ENCODE measurements at regions not wholly inside any gene's neighbourhood (a gene's known extent, or its start where the extent isn't known, plus 50 kb on each side); places are given as distances from the start of the nearest gene placed in this dataset.

- DNase-seq, result no peak
- WGBS (ENCODE audit: insufficient coverage, low lambda C conversion rate), result 100% methylated on average over 1 of the region's 4 CpGs
- Histone ChIP-seq H3K4me1 (ENCODE audit: control insufficient read depth, insufficient read depth, low read length) (no peaks in the 10 kb centered on the region), H3K4me3 (ENCODE audit: low read length) (no peak overlapping the region), H3K27me3 (ENCODE audit: control insufficient read depth, insufficient read depth, low read length) (no peaks in the 10 kb centered on the region), H3K9me3 (ENCODE audit: control insufficient read depth, low read depth, low read length) (no peaks in the 10 kb centered on the region), H3K36me3 (ENCODE audit: control insufficient read depth, insufficient read depth, low read length) (no peaks in the 10 kb centered on the region), H3K27ac (ENCODE audit: low read length) (no peak overlapping the region)
Observed at GRCh38 chr1:82230667-82231066, 429.9 kb downstream of the ADGRL2 start.

DNA sequence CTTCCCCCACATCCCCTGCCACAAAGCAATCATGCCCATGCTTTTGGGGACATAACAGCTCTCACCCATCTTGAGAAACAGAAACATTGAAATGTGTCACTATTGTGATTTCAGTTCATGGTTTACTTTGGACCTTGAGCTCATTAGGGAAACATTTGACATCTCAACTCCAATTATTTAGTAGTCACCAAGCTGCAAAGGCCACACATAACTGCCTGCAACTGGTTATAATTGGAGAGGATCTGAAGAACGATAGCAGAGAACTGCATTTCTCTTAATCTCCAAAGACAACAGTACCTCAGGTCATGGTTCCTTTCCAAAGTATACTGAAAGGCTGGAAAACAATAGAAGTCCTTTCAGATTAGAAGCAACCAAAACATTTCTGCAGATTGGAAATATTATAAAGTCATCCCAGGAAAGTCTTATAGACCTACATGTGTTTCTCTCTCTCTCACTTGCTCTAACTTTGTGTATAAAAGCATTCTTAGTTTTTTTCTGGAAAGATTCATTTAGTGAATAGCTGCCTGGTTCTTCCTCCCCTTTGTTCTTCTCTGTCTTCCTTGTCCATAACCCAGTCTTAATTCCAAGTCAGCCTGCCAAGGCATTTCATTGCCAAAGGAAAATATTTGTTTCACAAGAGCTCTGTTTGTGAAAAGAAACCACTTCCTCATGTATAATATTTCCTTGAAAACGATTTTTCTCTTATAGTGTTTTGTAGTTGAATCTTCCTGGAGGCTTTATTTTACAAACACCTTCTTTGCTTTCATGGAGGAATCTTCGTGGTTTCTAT lies 426.8 kb downstream of the ADGRL2 start:
- DNase-seq, result no peak
- 69% methylated on average over 3 of the region's 3 CpGs for WGBS (ENCODE audit: insufficient coverage, low lambda C conversion rate)
- Histone ChIP-seq H3K36me3 (ENCODE audit: control insufficient read depth, insufficient read depth, low read length) (no peaks in the 10 kb centered on the region), H3K27me3 (ENCODE audit: control insufficient read depth, insufficient read depth, low read length) (no peaks in the 10 kb centered on the region), H3K4me1 (ENCODE audit: control insufficient read depth, insufficient read depth, low read length) (no peaks in the 10 kb centered on the region), H3K9me3 (ENCODE audit: control insufficient read depth, low read depth, low read length) (no peaks in the 10 kb centered on the region), H3K27ac (ENCODE audit: low read length) (no peak overlapping the region), H3K4me3 (ENCODE audit: low read length) (no peak overlapping the region)

DNA sequence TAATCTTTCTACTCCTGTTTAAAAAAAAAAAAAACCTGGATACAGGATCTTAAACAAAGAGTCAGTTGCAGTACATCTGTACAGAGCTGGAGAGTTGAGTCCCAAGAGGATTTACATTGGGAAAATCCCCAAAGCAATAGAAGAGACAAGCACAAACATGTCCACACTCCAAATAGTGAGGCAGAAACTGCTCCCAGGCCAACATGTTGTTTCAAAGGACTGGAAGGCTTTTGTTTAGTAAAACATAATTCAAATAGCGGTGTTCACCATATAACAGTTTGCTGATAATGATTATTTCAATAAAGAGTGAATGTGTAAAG lies 425.4 kb downstream of the ADGRL2 start:
- no peaks in the 10 kb centered on the region for H3K9me3 ChIP-seq (ENCODE audit: control insufficient read depth, low read depth, low read length)
- no peaks in the 10 kb centered on the region for H3K36me3 ChIP-seq (ENCODE audit: control insufficient read depth, insufficient read depth, low read length)
- no peak overlapping the region for H3K4me3 ChIP-seq (ENCODE audit: low read length)
- H3K27me3 ChIP-seq (ENCODE audit: control insufficient read depth, insufficient read depth, low read length), result no peaks in the 10 kb centered on the region
- WGBS (ENCODE audit: insufficient coverage, low lambda C conversion rate), result no CpG with 5 or more reads among the region's 1 CpG
- H3K4me1 ChIP-seq (ENCODE audit: control insufficient read depth, insufficient read depth, low read length), result no peaks in the 10 kb centered on the region
- H3K27ac ChIP-seq (ENCODE audit: low read length), result no peak overlapping the region
- DNase-seq, result no peak

- no peaks in the 10 kb centered on the region for H3K36me3 ChIP-seq (ENCODE audit: control insufficient read depth, insufficient read depth, low read length)
- H3K4me1 ChIP-seq (ENCODE audit: control insufficient read depth, insufficient read depth, low read length), result no peaks in the 10 kb centered on the region
- no peak overlapping the region for H3K27ac ChIP-seq (ENCODE audit: low read length)
- H3K4me3 ChIP-seq (ENCODE audit: low read length), result no peak overlapping the region
- DNase-seq, result no peak
- no peaks in the 10 kb centered on the region for H3K27me3 ChIP-seq (ENCODE audit: control insufficient read depth, insufficient read depth, low read length)
- H3K9me3 ChIP-seq (ENCODE audit: control insufficient read depth, low read depth, low read length), result no peaks in the 10 kb centered on the region
- 60% methylated on average over 2 of the region's 3 CpGs for WGBS (ENCODE audit: insufficient coverage, low lambda C conversion rate)
Observed at GRCh38 chr1:82225421-82226185, 424.9 kb downstream of the ADGRL2 start.

GRCh38 chr1:82223091-82223490 lies 422.4 kb downstream of the ADGRL2 start:
- Histone ChIP-seq H3K27me3 (ENCODE audit: control insufficient read depth, insufficient read depth, low read length) (no peaks in the 10 kb centered on the region), H3K27ac (ENCODE audit: low read length) (no peak overlapping the region), H3K4me1 (ENCODE audit: control insufficient read depth, insufficient read depth, low read length) (no peaks in the 10 kb centered on the region), H3K9me3 (ENCODE audit: control insufficient read depth, low read depth, low read length) (no peaks in the 10 kb centered on the region), H3K4me3 (ENCODE audit: low read length) (no peak overlapping the region), H3K36me3 (ENCODE audit: control insufficient read depth, insufficient read depth, low read length) (no peaks in the 10 kb centered on the region)
- DNase-seq, result no peak
- no CpG with 5 or more reads among the region's 1 CpG for WGBS (ENCODE audit: insufficient coverage, low lambda C conversion rate)

- Histone ChIP-seq H3K27me3 (ENCODE audit: control insufficient read depth, insufficient read depth, low read length) (no peaks in the 10 kb centered on the region), H3K36me3 (ENCODE audit: control insufficient read depth, insufficient read depth, low read length) (no peaks in the 10 kb centered on the region), H3K4me1 (ENCODE audit: control insufficient read depth, insufficient read depth, low read length) (no peaks in the 10 kb centered on the region), H3K4me3 (ENCODE audit: low read length) (no peak overlapping the region), H3K27ac (ENCODE audit: low read length) (no peak overlapping the region), H3K9me3 (ENCODE audit: control insufficient read depth, low read depth, low read length) (no peaks in the 10 kb centered on the region)
- no peak for DNase-seq
- WGBS (ENCODE audit: insufficient coverage, low lambda C conversion rate), result no CpG with 5 or more reads among the region's 5 CpGs
Observed at GRCh38 chr1:82221721-82222120, 421.0 kb downstream of the ADGRL2 start.

DNA sequence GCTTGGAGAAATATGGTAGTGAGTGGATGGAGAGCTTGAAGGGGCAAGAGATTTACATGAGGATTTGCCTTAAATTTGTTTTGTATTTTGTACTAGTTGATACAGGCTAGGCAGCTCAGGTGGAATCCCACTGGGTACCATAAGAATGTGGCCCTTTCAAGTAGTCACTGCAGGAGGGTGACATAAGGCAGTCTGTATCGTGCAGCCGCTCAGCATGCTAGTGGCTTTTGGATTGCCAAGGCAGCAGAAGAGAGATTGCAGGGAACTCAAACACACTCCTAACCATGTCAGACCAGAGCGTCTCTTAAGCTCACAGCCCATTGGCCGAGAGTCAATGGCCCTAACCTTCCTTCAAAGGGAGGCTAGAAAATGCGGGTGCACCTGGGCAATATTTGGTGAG lies 420.0 kb downstream of the ADGRL2 start:
- Histone ChIP-seq H3K27me3 (ENCODE audit: control insufficient read depth, insufficient read depth, low read length) (no peaks in the 10 kb centered on the region), H3K36me3 (ENCODE audit: control insufficient read depth, insufficient read depth, low read length) (no peaks in the 10 kb centered on the region), H3K4me3 (ENCODE audit: low read length) (no peak overlapping the region), H3K9me3 (ENCODE audit: control insufficient read depth, low read depth, low read length) (no peaks in the 10 kb centered on the region), H3K4me1 (ENCODE audit: control insufficient read depth, insufficient read depth, low read length) (no peaks in the 10 kb centered on the region), H3K27ac (ENCODE audit: low read length) (no peak overlapping the region)
- no peak for DNase-seq
- WGBS (ENCODE audit: insufficient coverage, low lambda C conversion rate), result no CpG with 5 or more reads among the region's 5 CpGs

DNA sequence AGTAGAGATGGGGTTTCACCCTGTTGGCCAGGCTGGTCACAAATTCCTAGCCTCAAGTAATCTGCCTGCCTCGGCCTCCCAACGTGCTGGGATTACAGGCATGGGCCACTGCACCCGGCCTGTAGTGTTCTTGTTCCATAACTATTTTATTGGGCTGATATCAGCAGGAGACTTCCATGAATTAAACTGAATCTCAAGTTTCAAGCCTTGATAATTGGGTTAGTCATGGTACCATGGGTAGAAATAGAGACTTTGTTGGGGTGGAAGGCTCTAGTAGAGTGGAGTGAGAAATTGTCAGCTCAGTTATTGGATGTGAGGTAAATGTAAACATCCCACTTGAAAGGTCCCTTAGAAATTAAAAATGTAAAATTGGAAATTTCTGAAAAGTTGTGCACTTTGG lies 419.1 kb downstream of the ADGRL2 start:
- WGBS (ENCODE audit: insufficient coverage, low lambda C conversion rate), result no CpG with 5 or more reads among the region's 3 CpGs
- no peak overlapping the region for H3K4me3 ChIP-seq (ENCODE audit: low read length)
- H3K36me3 ChIP-seq (ENCODE audit: control insufficient read depth, insufficient read depth, low read length), result no peaks in the 10 kb centered on the region
- no peaks in the 10 kb centered on the region for H3K9me3 ChIP-seq (ENCODE audit: control insufficient read depth, low read depth, low read length)
- no peaks in the 10 kb centered on the region for H3K27me3 ChIP-seq (ENCODE audit: control insufficient read depth, insufficient read depth, low read length)
- DNase-seq, result no peak
- H3K4me1 ChIP-seq (ENCODE audit: control insufficient read depth, insufficient read depth, low read length), result no peaks in the 10 kb centered on the region
- H3K27ac ChIP-seq (ENCODE audit: low read length), result no peak overlapping the region

GRCh38 chr1:82218846-82219245 lies 418.1 kb downstream of the ADGRL2 start:
- no peak for DNase-seq
- Histone ChIP-seq H3K27me3 (ENCODE audit: control insufficient read depth, insufficient read depth, low read length) (no peaks in the 10 kb centered on the region), H3K4me1 (ENCODE audit: control insufficient read depth, insufficient read depth, low read length) (no peaks in the 10 kb centered on the region), H3K4me3 (ENCODE audit: low read length) (no peak overlapping the region), H3K27ac (ENCODE audit: low read length) (no peak overlapping the region), H3K36me3 (ENCODE audit: control insufficient read depth, insufficient read depth, low read length) (no peaks in the 10 kb centered on the region), H3K9me3 (ENCODE audit: control insufficient read depth, low read depth, low read length) (no peaks in the 10 kb centered on the region)
- WGBS (ENCODE audit: insufficient coverage, low lambda C conversion rate), result 100% methylated on average over 2 of the region's 2 CpGs

DNA sequence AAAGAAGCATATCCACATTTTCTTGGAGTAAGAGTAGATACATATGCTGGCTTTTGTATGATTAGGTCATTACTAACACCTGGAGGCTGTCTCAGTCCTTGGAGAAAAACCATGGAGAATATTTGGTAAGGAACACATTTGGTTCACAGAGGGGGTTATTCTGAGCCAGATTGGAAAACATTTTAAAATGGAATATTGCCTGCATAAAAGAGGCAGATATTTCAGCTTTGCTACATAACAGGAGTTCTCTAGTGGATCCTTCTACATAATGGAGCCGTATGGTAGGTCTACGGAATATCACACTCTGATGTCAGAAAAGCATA lies 415.1 kb downstream of the ADGRL2 start:
- no peaks in the 10 kb centered on the region for H3K9me3 ChIP-seq (ENCODE audit: control insufficient read depth, low read depth, low read length)
- no CpG with 5 or more reads among the region's 2 CpGs for WGBS (ENCODE audit: insufficient coverage, low lambda C conversion rate)
- no peak overlapping the region for H3K4me3 ChIP-seq (ENCODE audit: low read length)
- no peaks in the 10 kb centered on the region for H3K36me3 ChIP-seq (ENCODE audit: control insufficient read depth, insufficient read depth, low read length)
- no peaks in the 10 kb centered on the region for H3K27me3 ChIP-seq (ENCODE audit: control insufficient read depth, insufficient read depth, low read length)
- H3K27ac ChIP-seq (ENCODE audit: low read length), result no peak overlapping the region
- DNase-seq, result no peak
- no peaks in the 10 kb centered on the region for H3K4me1 ChIP-seq (ENCODE audit: control insufficient read depth, insufficient read depth, low read length)
